OCI-LY3 (cell line): ENCODE measurements at regions not wholly inside any gene's neighbourhood (a gene's known extent, or its start where the extent isn't known, plus 50 kb on each side); places are given as distances from the start of the nearest gene placed in this dataset.

Experiments
- CTCF ChIP-seq: fragments of 200-600, 300-600 bp; sonication (generic); IDR thresholded peaks from 2 replicates; pipeline ENCODE4 v1.5.1; 2014; ENCODE audit warnings: antibody characterized with exemption, low read length, low read depth
- EZH2phosphoT487 ChIP-seq: fragments of 200-600 bp; shearing (Covaris generic); IDR thresholded peaks from 2 replicates; pipeline ENCODE4 v1.6.1; 2018; ENCODE audit warnings: antibody characterized with exemption, mixed run types, low read depth

GRCh38 chr9:23477908-23478307, 348.1 kb downstream of the ELAVL2 start:
- TF ChIP-seq EZH2phosphoT487, result no peak
- no peak; the same call in 1 of the 2 replicates for TF ChIP-seq CTCF
